CD1c-positive myeloid dendritic cell (primary cell): ENCODE measurements at regions not wholly inside any gene's neighbourhood (a gene's known extent, or its start where the extent isn't known, plus 50 kb on each side); places are given as distances from the start of the nearest gene placed in this dataset.
"Not testable (repeated sequence)": the region's sequence is repeated elsewhere in the genome, so short reads cannot be mapped to it uniquely, and the experiment has no call there.

Source experiments
- DNase-seq: peaks from one replicate; pipeline ENCODE4 v3.0.0-alpha.2; 2016; ENCODE audit errors: extremely low spot score

- not testable (repeated sequence) for DNase-seq
Observed at GRCh38 chr1:149275802-149276201, 172.5 kb upstream of the NBPF9 start.

- DNase-seq, result not testable (repeated sequence)
Observed at GRCh38 chr1:149276496-149276895, 173.1 kb upstream of the NBPF9 start.

GRCh38 chr1:149278156-149278555, 174.8 kb upstream of the NBPF9 start:
- not testable (repeated sequence) for DNase-seq

- DNase-seq, result not testable (repeated sequence)
Observed at GRCh38 chr1:149279015-149279414, 175.7 kb upstream of the NBPF9 start.

- not testable (repeated sequence) for DNase-seq
Observed at GRCh38 chr1:149279512-149279911, 176.2 kb upstream of the NBPF9 start.

GRCh38 chr1:149284773-149285172, 181.4 kb upstream of the NBPF9 start:
- DNase-seq, result not testable (repeated sequence)

- DNase-seq, result not testable (repeated sequence)
Observed at GRCh38 chr1:149285205-149285604, 181.9 kb upstream of the NBPF9 start.

- not testable (repeated sequence) for DNase-seq
Observed at GRCh38 chr1:149285638-149286037, 182.3 kb upstream of the NBPF9 start.

GRCh38 chr1:149288580-149288979, 185.2 kb upstream of the NBPF9 start:
- DNase-seq, result not testable (repeated sequence)

GRCh38 chr1:149300478-149301218, 174.2 kb upstream of the NBPF19 start:
- DNase-seq, result not testable (repeated sequence)

- DNase-seq, result not testable (repeated sequence)
Observed at GRCh38 chr1:149301282-149301681, 173.6 kb upstream of the NBPF19 start.

- DNase-seq, result not testable (repeated sequence)
Observed at GRCh38 chr1:149304796-149305195, 170.0 kb upstream of the NBPF19 start.

- DNase-seq, result not testable (repeated sequence)
Observed at GRCh38 chr1:149307640-149308039, 167.2 kb upstream of the NBPF19 start.

GRCh38 chr1:149314921-149315320, 159.9 kb upstream of the NBPF19 start:
- DNase-seq, result not testable (repeated sequence)

- DNase-seq, result not testable (repeated sequence)
Observed at GRCh38 chr1:149320971-149321731, 153.7 kb upstream of the NBPF19 start.

GRCh38 chr1:149321732-149322016, 153.2 kb upstream of the NBPF19 start:
- DNase-seq, result not testable (repeated sequence)

GRCh38 chr1:149330081-149330335, 144.8 kb upstream of the NBPF19 start:
- DNase-seq, result not testable (repeated sequence)

- not testable (repeated sequence) for DNase-seq
Observed at GRCh38 chr1:149336082-149336481, 138.8 kb upstream of the NBPF19 start.

- not testable (repeated sequence) for DNase-seq
Observed at GRCh38 chr1:149338221-149338691, 136.6 kb upstream of the NBPF19 start.

GRCh38 chr1:149338698-149339097, 136.1 kb upstream of the NBPF19 start:
- DNase-seq, result not testable (repeated sequence)

GRCh38 chr1:149349448-149349847, 125.4 kb upstream of the NBPF19 start:
- not testable (repeated sequence) for DNase-seq

- DNase-seq, result not testable (repeated sequence)
Observed at GRCh38 chr1:149352205-149352604, 122.6 kb upstream of the NBPF19 start.

GRCh38 chr1:149354579-149354978, 120.3 kb upstream of the NBPF19 start:
- not testable (repeated sequence) for DNase-seq
